Umbilical cord (tissue), 1 donor: ENCODE measurements at regions not wholly inside any gene's neighbourhood (a gene's known extent, or its start where the extent isn't known, plus 50 kb on each side); places are given as distances from the start of the nearest gene placed in this dataset.
A peak's percentile ranks its signal among the peaks of the same experiment; 100 is the strongest.
"Not testable (repeated sequence)": the region's sequence is repeated elsewhere in the genome, so short reads cannot be mapped to it uniquely, and the experiment has no call there.

Experiments
- DNase-seq: peaks from one replicate; pipeline ENCODE4 v3.0.0-alpha.2; 2015; ENCODE audit warnings: low spot score

DNA sequence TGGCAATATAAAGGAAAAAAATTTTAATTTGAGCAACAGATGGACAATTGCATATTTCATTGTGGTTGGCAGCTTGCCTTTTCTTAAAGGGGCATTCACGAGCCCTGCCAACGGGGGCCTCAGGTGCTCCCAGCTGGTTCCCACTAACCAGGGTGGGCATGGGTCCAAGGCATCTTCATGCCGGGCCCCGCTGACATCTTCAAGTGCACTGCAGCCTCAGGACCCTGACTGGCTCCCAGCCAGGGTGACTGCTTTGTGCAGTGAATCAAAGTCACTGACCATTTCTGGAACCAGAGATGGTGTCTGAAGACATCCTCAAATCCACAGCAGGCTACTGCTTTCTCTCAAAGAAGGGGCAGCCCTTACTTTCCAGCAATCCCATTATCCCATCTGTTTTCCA is 275.2 kb upstream of the MGMT start:
- DNase-seq, result no peak

- peak; percentile 33 for DNase-seq
Observed at GRCh38 chr10:129192344-129193128, 274.5 kb upstream of the MGMT start.

DNA sequence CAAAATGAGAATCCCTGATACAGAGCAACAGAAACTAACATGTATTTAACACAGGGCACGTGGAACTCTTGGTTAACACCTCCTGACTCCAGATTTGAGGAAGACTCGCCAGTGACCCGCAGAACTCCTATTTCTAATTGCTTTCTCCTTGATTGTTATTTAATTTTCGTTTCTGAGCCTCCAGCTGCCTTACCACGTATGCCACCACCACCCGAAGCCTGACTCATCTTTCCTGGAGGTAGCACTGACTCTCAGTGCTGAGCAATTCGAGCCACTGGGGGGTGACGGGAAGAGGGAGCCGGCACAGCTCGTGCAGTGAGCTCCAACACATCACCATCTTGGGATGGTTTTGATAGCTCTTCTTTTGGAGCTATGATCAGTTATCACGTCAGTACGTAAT is 273.9 kb upstream of the MGMT start:
- no peak for DNase-seq

DNA sequence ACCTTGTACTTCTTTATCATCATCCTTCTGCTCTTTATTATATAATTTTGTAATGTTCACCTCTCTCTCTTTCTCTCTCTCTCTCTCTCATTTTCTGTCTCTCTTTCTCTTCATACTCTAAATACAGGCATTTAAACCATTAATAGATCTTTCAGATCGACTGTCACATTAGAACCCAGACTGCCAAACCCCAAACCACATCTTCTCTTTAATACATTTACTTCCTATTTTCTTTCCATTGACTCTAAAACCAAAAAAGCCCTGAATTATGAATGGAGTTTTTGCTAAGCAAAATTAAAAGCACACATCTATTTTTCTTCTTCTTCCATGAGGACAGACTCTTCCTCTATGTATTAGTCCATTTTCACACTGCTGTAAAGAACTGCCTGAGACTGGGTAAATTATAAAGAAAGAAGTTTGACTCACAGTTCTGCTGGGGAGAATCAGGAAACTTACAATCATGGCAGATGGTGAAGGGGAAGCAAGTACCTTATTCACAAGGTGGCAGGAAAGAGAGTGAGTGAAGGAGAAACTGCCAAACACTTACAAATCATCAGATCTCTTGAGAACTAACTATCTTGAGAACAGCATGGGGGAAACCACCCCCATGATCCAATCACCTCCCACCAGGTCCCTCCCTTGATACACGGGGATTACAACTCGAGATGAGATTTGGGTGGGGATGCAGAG is 272.7 kb upstream of the MGMT start:
- no peak for DNase-seq

DNA sequence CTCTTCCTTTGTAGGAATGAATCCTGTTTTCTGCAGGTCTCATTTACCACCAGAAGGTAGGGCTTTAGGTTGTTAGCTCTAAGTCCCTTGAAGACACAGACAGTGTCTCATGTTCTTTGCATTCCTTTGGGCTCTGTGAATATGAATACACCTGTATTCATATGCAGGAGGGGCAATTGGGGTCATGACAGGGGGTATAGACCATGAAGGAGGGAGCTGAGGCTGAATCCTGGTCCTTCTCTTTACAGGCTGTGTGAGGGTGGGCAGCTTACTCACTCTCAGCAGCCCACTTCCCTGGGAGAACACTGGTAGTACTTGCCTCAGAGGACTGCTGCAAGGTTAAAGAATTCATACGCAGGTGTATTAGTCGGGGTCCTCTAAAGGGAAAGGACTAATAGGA is 267.2 kb upstream of the MGMT start:
- no peak for DNase-seq

DNA sequence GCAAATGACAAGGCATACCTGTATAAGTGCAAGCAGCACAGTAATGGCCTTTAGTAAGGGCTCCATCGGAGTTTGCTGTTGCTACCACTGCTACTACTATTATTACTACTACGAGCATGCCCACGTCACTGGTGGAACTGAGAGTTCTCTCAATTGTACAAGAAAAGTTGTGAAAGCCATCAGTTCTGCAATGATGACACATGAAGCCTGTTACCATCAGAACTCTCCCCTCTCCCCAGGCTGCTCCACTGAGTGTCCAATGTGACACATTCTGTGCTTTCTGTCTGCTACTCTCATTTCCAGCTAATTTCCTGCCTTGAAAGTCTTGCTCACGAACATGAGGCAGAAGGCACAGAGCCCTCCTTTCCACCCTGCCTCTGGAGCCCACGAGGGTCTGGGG is 263.2 kb upstream of the MGMT start:
- DNase-seq, result no peak

DNA sequence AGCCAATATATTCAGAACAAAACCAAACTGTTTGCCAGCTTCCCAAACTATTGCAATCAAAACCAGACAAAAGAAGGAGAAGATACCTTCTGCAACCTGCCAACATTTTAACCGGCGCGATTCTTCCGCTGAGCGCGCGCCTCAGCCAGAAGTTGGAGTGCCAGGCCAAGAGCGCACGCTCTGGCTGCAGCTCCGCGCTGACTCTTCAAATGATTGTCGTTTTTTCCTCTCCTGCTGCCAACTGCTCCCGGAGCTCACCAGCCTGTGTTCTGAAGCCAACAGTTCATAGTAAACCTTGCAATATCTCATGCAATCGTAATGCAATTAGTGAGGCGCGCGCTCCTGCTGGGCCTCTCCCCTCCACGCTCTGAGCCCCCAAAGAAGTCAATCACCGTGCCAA is 259.7 kb upstream of the MGMT start:
- no peak for DNase-seq

DNA sequence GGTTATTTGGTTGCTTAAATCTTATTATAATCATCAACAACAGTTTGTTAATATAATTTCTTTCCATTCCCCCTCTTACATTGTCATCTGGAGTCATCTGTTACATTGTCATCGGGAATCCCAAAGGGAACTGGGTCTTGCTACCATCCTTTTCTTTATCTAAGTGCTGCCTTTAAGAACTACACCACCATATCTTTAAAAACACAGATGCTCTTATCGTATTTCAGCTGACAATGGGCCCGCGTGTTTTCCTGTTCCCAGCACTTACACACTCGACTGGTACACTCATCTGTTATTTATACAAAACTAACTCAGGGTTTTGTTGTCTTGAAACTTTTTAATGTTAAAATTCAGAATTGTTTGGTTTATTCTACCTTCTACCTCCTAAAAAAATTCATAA is 256.2 kb upstream of the MGMT start:
- DNase-seq, result no peak

DNA sequence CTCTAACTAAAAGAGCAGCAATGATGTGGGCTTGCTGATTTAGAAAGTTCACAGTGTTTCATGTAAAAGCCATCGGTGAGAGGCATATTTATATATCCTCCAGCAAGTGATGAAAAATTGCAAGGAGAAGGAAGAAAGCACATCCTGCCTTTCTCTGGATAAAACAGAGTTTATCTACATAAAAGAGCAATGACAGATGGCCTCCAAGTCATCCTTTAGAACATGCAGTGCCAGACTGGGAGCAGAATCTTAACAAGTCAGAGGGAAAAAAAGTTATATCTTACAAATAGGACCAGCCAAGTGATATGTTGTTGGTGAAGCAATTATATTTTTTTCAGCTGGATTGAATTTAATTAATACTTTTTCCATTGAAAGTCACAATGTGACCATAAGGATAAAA is 253.8 kb upstream of the MGMT start:
- DNase-seq, result no peak

DNA sequence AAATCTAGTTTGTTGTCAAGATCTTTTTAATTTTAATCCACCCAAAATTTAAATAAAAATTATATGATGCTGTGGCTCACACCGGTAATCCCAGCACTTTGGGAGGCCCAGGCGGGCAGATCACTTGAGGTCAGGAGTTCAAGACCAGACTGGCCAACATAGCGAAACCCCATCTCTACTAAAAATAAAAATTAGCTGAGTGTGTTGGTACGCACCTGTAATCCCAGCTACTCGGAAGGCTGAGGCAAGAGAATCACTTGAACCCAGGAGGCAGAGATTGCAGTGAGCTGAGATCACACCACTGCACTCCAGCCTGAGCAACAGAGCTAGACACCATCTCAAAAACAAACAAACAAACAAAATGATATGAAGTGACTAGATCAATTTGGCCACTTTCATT is 253.0 kb upstream of the MGMT start:
- not testable (repeated sequence) for DNase-seq

DNA sequence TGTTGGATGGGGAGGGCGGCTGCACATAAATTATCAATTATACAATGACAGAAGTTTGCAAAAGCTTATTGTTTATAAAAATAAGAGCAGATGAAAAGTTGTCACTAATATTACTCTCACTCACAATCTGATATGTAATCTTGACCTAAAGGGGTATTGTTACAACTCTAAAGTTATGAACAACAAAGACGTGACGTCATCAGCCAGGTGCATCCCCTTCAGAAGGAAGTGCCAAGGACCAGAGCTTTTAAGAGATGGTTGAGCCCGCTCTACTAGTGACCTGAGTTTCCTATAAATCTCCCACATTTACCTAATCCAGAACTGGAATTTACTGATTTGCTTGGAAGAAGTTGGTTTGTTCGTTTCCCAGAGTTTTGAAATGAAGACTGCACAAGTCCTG is 247.7 kb upstream of the MGMT start:
- DNase-seq, result no peak

- no peak for DNase-seq
Observed at GRCh38 chr10:129222436-129222835, 244.6 kb upstream of the MGMT start.

- DNase-seq, result no peak
Observed at GRCh38 chr10:129223363-129223762, 243.7 kb upstream of the MGMT start.

GRCh38 chr10:129224065-129224464 is 243.0 kb upstream of the MGMT start:
- DNase-seq, result no peak

GRCh38 chr10:129231821-129232220 is 235.2 kb upstream of the MGMT start:
- DNase-seq, result no peak

DNA sequence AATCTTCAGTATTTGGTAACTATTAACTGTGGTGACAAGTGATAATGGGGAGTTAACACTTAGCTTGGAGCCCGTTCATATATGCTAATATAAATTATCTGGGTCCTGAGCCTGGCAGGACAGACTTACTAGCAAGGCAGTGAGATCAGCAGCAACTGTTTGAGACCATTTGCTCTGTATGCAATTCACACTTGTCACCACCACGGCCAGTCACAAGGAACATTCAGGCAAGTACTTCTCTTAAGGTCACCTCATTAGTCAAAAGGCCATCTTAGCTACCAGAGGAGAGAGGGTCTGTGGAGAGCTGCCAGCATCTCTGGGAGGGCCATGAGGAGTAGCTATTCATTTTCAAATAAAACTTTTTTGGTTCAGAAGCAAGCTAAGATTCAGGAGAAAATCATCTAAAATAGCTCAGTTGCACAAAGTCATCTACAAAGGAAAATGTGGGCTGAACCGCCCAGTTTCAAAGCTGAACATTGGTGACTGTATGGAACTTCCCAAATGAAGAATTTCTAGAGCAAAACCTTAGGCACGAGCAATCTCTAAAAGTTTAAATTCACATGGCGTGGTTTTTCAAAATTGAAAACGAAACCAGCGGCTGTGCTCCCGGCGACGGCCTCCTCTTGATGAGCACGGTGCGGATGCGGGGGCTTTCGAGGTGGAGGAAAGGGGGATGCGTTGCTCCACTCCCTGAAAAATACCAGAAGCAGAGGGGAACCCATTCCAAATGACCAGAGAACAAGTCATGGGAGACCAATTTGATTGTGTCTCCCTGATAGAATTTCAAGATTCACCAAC is 233.5 kb upstream of the MGMT start:
- no peak for DNase-seq

- no peak for DNase-seq
Observed at GRCh38 chr10:129236274-129236691, 230.8 kb upstream of the MGMT start.

- DNase-seq, result no peak
Observed at GRCh38 chr10:129241461-129241860, 225.6 kb upstream of the MGMT start.

- DNase-seq, result no peak
Observed at GRCh38 chr10:129244298-129244697, 222.7 kb upstream of the MGMT start.

GRCh38 chr10:129244757-129245156 is 222.3 kb upstream of the MGMT start:
- no peak for DNase-seq

DNA sequence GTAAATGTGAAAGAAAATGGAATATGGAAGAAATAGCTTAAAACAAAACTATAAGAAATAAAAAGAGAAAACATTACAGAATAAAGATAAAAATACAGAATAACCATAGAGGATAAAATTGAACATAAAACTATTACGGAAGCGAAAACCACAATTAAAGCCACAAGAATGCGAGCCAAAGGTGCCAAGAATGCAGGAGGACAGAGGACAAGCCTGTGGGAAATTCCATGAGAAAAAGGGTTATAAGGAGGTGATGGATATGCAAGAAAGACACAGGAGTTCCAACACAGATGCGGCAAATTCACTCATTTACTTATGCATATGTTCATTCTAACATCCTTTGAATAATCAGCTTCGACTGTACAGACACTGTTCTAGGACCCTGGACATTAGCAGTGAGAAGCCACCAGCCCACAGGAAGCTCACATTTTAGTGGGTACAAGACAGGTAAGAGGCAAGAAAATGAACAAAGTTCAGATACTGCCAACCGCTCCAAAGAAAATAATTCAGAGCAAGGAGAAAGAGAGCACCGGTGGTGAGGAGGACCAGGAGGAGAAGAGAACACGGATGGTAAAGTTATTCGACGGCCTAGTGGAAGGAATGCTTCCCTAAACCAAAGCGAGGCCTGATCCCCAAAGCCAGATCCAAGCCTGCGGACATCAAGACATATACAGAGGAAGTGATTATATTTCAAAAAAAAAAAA is 213.7 kb upstream of the MGMT start:
- DNase-seq, result no peak

DNA sequence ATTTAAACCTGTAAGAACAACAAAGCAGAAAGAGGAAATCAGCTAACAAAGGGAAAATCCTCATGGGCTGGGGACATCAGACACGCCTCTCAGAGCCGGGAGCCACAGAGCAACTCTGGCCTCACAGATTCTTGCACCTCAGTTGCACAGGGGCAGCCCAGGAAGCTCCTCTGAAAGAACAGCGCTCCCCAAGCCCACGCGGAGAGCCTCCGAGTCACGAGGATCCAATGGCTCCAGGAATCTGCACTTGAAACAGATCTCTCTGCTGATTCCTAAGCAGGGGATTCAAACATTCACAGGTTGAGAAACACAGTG is 213.2 kb upstream of the MGMT start:
- DNase-seq, result no peak
